MM.1S (cell line): ENCODE measurements at regions not wholly inside any gene's neighbourhood (a gene's known extent, or its start where the extent isn't known, plus 50 kb on each side); places are given as distances from the start of the nearest gene placed in this dataset.

ENCODE experiments used
- DNase-seq: peaks from one replicate; pipeline ENCODE4 v3.0.0-alpha.2; 2015
- H2AFZ ChIP-seq: fragments of 300-600 bp; sonication (generic); 2 replicates; pipeline ENCODE4 v1.6.0; 2016; ENCODE audit warnings: antibody characterized with exemption, low read length
- H3F3A ChIP-seq: fragments of 300-600 bp; sonication (generic); 2 replicates; pipeline ENCODE4 v1.6.1; 2016; ENCODE audit warnings: mild to moderate bottlenecking, antibody characterized with exemption, low read length, moderate library complexity, mixed read lengths; ENCODE audit not compliant: insufficient read depth
- H3K27ac ChIP-seq: fragments of 300-600 bp; sonication (generic); 2 replicates; pipeline ENCODE4 v1.5.1; 2016; ENCODE audit warnings: mild to moderate bottlenecking, low read length
- H3K27me3 ChIP-seq: fragments of 300-600 bp; sonication (generic); replicated peaks from 2 replicates; pipeline ENCODE4 v1.6.0; 2016; ENCODE audit warnings: low read length; ENCODE audit not compliant: insufficient read depth
- H3K36me3 ChIP-seq: fragments of 300-600 bp; sonication (generic); replicated peaks from 2 replicates; pipeline ENCODE4 v1.6.1; 2016; ENCODE audit warnings: mild to moderate bottlenecking, low read length, mixed read lengths; ENCODE audit not compliant: insufficient read depth
- H3K4me1 ChIP-seq: fragments of 300-600 bp; sonication (generic); 2 replicates; pipeline ENCODE4 v1.6.1; 2016; ENCODE audit warnings: low read length, mixed read lengths
- H3K4me2 ChIP-seq: fragments of 300-600 bp; sonication (generic); 2 replicates; pipeline ENCODE4 v1.6.0; 2016; ENCODE audit warnings: low read depth, low read length
- H3K4me3 ChIP-seq: fragments of 300-600 bp; sonication (generic); 2 replicates; pipeline ENCODE4 v1.5.1; 2016; ENCODE audit warnings: low read length, mixed read lengths
- H3K79me2 ChIP-seq: fragments of 300-600 bp; sonication (generic); 2 replicates; pipeline ENCODE4 v1.6.1; 2016; ENCODE audit warnings: mixed run types, low read length, mixed read lengths
- H3K9ac ChIP-seq: fragments of 300-600 bp; sonication (generic); 2 replicates; pipeline ENCODE4 v1.6.1; 2016; ENCODE audit warnings: low read length, mixed read lengths
- H3K9me2 ChIP-seq: fragments of 300-600 bp; sonication (generic); replicated peaks from 2 replicates; pipeline ENCODE4 v1.6.1; 2016; ENCODE audit warnings: mild to moderate bottlenecking, low read length, mixed read lengths; ENCODE audit not compliant: insufficient read depth
- H3K9me3 ChIP-seq: fragments of 300-600 bp; sonication (generic); replicated peaks from 2 replicates; pipeline ENCODE4 v1.6.1; 2016; ENCODE audit warnings: mild to moderate bottlenecking, low read length, mixed read lengths; ENCODE audit not compliant: insufficient read depth
- H4K20me1 ChIP-seq: fragments of 300-600 bp; sonication (generic); 2 replicates; pipeline ENCODE4 v1.6.1; 2016; ENCODE audit warnings: mild to moderate bottlenecking, low read length, moderate library complexity, mixed read lengths; ENCODE audit not compliant: insufficient read depth
- EZH2 ChIP-seq: fragments of 300-600 bp; sonication (generic); optimal IDR thresholded peaks from 2 replicates; pipeline ENCODE3; 2017; ENCODE audit warnings: low read depth, mild to moderate bottlenecking, antibody characterized with exemption, low read length, mixed read lengths
- EZH2phosphoT487 ChIP-seq: fragments of 300-600 bp; sonication (generic); IDR thresholded peaks from 2 replicates; pipeline ENCODE4 v1.6.1; 2018; ENCODE audit warnings: antibody characterized with exemption, low read length
- TF ChIP-seq, protein P1 (sequence below): fragments of 300-600 bp; sonication (generic); IDR thresholded peaks from 2 replicates; pipeline ENCODE4 v1.5.1; 2016; ENCODE audit warnings: antibody characterized with exemption, low read length, mixed read lengths

DNA sequence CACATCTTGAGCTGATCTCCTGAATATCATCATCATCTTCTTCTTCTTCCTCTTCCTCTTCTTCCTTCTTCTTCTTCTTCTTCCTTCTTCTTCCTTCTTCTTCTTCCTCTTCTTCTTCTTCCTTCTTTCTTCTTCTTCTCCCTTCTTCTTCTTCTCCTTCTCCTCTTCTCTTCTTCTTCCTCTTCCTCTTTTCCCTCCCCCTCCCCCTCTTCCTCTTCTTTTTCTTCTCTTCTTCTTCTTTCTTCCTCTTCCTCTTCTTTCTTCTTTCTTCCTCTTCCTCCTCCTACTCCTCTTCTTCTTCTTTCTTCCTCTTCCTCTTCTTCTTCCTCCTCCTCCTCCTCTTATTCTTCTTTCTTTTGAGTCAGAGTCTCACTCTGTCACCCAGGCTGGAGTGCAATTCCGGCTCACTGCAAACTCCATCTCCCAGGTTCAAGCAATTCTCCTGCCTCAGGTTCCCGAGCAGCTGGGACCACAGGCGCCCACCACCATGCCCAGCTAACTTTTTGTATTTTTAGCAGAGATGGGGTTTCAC is 197.9 kb upstream of the NANOGP8 start:
- Histone ChIP-seq H4K20me1 (no peaks in the 10 kb centered on the region), H3K27ac (no peak overlapping the region), H3K27me3 (no peaks in the 10 kb centered on the region), H3K4me1 (no peaks in the 10 kb centered on the region), H3F3A (no peaks in the 10 kb centered on the region), H3K9me3 (no peaks in the 10 kb centered on the region), H3K9ac (no peak overlapping the region), H3K4me3 (no peak overlapping the region), H3K36me3 (no peaks in the 10 kb centered on the region), H3K79me2 (no peaks in the 10 kb centered on the region), H3K4me2 (no peak overlapping the region), H2AFZ (no peak overlapping the region), H3K9me2 (no peaks in the 10 kb centered on the region)
- DNase-seq: no peak
- TF ChIP-seq, protein P1, sequence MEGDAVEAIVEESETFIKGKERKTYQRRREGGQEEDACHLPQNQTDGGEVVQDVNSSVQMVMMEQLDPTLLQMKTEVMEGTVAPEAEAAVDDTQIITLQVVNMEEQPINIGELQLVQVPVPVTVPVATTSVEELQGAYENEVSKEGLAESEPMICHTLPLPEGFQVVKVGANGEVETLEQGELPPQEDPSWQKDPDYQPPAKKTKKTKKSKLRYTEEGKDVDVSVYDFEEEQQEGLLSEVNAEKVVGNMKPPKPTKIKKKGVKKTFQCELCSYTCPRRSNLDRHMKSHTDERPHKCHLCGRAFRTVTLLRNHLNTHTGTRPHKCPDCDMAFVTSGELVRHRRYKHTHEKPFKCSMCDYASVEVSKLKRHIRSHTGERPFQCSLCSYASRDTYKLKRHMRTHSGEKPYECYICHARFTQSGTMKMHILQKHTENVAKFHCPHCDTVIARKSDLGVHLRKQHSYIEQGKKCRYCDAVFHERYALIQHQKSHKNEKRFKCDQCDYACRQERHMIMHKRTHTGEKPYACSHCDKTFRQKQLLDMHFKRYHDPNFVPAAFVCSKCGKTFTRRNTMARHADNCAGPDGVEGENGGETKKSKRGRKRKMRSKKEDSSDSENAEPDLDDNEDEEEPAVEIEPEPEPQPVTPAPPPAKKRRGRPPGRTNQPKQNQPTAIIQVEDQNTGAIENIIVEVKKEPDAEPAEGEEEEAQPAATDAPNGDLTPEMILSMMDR: no peak
- TF ChIP-seq EZH2 (no peak), EZH2phosphoT487 (no peak)

- DNase-seq: no peak
- H3K27ac ChIP-seq: no peak overlapping the region
Measured at GRCh38 chr15:35281515-35281914, 196.4 kb upstream of the NANOGP8 start.

DNA sequence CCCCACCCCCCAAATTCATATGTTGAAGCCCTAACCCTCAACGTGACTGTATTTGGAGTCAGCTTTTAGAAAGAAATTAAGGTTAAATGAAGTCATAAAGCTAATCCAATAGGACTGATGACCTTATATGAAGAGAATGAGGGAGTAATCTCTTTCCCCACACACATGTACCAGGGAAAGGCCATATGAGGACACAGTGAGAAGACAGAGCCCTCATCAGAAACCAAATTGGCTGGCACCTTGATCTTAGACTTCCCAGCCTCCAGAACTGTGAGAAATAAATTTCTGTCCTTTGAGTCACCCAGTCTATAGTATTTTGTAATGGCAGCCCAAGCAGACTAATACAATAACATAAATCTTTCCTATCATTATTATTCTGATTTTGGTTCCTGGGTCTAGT is 194.7 kb upstream of the NANOGP8 start:
- Histone ChIP-seq H3K36me3 (no peaks in the 10 kb centered on the region), H3K4me1 (no peaks in the 10 kb centered on the region), H3K9me3 (no peaks in the 10 kb centered on the region), H3K9me2 (no peaks in the 10 kb centered on the region), H3K27ac (no peak overlapping the region), H4K20me1 (no peaks in the 10 kb centered on the region), H3K79me2 (no peaks in the 10 kb centered on the region), H2AFZ (no peak overlapping the region), H3K4me2 (no peak overlapping the region), H3F3A (no peaks in the 10 kb centered on the region), H3K4me3 (no peak overlapping the region), H3K27me3 (no peaks in the 10 kb centered on the region), H3K9ac (no peak overlapping the region)
- DNase-seq: no peak
- no peak for TF ChIP-seq EZH2
- TF ChIP-seq, protein P1: no peak
- TF ChIP-seq EZH2phosphoT487: no peak

More at GRCh38 chr15:35281515-35281914, 196.4 kb upstream of the NANOGP8 start:
- H3F3A ChIP-seq: no peaks in the 10 kb centered on the region
- H3K4me3 ChIP-seq: no peak overlapping the region
- H3K27me3 ChIP-seq: no peaks in the 10 kb centered on the region
- TF ChIP-seq, protein P1: no peak
- TF ChIP-seq EZH2phosphoT487: no peak
- TF ChIP-seq EZH2: no peak
- H3K9me2 ChIP-seq: no peaks in the 10 kb centered on the region
- H3K9ac ChIP-seq: no peak overlapping the region
- H4K20me1 ChIP-seq: no peaks in the 10 kb centered on the region
- no peak overlapping the region for H3K4me2 ChIP-seq
- no peak overlapping the region for H2AFZ ChIP-seq
- no peaks in the 10 kb centered on the region for H3K9me3 ChIP-seq
- no peaks in the 10 kb centered on the region for H3K36me3 ChIP-seq
- H3K79me2 ChIP-seq: no peaks in the 10 kb centered on the region
- H3K4me1 ChIP-seq: no peaks in the 10 kb centered on the region
